ENCODE measurements at regions not wholly inside any gene's neighbourhood (a gene's known extent, or its start where the extent isn't known, plus 50 kb on each side); places are given as distances from the start of the nearest gene placed in this dataset.

DNA sequence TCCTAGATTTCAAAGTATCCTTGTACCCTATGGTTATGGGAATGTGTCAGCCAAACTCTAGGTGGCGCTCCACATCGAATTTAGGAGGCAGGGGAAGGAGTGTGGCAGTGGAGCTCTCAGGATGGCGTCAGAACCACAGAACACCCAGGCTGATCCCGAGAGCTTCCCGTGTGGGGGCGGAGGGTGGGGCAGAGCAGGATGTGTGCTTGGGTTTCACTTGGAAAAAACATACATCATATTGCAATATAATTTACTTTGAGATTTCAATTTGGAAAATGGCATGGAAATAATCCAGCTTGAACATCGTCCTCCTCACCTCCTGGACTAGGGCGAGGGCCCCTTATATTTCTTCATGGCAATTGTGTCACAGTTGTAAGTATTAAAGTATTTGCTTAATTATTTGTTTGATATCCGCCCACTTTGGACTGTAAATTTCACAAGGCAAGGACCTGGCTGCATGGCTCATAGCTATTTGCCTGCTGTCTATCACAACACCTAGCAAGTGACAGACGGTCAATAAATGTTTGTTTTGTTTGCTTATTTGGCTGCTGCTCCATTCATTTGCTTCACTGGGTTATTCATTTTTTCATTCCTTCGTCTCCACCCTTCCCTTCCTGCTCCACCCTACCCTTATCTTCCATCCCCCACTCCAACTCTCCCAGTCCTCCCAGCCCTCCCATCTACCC lies 221.5 kb upstream of the HMGA2 start:
- Mint-ChIP-seq H3K9me3 (no peaks in the 10 kb centered on the region), H3K4me3 (no peak overlapping the region), H3K27me3 (peaks cover 31% of the 10 kb centered on the region), H3K36me3 (ENCODE audit: low read depth) (no peaks in the 10 kb centered on the region), H3K27ac (no peak overlapping the region), H3K4me1 (ENCODE audit: low read depth) (peaks cover 9% of the 10 kb centered on the region)
- DNase-seq = peak; percentile 33

DNA sequence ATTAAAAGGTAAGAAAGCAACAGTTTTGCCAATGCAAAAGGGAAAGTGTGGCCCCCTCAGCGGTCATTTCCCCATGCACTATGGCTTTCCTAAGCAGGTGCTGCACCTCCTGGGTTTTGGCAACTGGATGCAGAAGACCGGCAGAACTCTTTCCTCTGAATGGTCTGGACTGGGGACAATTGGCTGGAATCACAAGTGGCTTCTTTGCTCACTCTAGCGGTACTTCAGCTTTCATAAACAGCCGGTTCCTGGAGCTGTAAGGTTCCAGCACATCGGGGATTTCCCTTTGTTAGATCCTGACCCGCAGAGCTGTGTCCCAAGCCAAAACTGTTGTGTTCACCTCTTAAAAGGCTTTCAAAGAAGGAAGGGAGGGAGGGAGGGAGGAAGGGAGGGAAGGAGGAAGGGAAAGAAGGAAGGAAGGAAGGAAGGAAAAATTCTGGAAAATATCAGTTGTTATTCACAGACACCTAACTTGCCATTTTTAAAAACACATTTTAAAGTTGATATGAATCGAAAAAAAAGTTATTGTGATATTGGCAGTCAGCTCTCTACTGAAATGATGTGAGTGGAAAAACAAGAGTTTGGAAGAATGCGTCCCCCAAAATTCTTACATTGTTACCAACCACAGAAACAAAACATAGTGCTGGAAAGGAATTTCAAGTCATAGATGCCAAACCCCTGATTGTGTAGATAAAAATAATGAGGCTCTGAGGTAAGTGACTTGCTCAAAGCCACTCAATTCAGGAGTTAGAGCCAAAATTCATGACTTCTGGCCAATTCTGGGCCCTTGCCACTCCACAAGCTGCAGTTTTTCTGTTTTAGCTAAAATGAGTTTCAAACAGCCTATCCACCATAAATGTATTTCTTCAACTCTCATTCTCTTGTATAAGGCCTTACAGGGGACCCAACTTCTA lies 220.6 kb upstream of the HMGA2 start:
- no peak for DNase-seq
- no peaks in the 10 kb centered on the region for H3K9me3 Mint-ChIP-seq
- peaks cover 9% of the 10 kb centered on the region for H3K4me1 Mint-ChIP-seq (ENCODE audit: low read depth)
- no peak overlapping the region for H3K4me3 Mint-ChIP-seq
- peaks cover 31% of the 10 kb centered on the region for H3K27me3 Mint-ChIP-seq
- H3K27ac Mint-ChIP-seq = peak overlapping the region; percentile 29
- H3K36me3 Mint-ChIP-seq (ENCODE audit: low read depth) = no peaks in the 10 kb centered on the region

DNA sequence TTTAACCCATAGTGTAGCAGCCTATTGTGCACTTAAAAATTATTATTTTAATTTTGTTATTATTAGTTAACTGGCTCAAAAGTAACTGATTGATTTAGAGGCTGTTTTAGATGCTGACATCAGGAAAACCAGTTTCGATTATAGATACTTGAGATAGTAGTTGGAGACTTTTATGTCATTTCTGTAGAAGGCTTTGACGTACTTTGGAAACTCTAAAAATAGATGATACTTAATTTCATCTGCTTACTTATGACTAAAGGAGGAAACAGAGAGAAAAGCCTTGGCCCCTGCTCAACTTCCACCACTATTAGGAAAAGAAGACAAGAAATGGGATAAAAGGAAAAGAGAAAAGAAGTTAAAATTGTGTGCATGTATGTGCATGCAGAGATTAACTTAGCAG lies 219.3 kb upstream of the HMGA2 start:
- Mint-ChIP-seq H3K36me3 (ENCODE audit: low read depth) (no peaks in the 10 kb centered on the region), H3K27me3 (peaks cover 32% of the 10 kb centered on the region), H3K4me3 (no peak overlapping the region), H3K9me3 (no peaks in the 10 kb centered on the region), H3K27ac (peak overlapping the region; percentile 77), H3K4me1 (ENCODE audit: low read depth) (peaks cover 9% of the 10 kb centered on the region)
- no peak for DNase-seq

DNA sequence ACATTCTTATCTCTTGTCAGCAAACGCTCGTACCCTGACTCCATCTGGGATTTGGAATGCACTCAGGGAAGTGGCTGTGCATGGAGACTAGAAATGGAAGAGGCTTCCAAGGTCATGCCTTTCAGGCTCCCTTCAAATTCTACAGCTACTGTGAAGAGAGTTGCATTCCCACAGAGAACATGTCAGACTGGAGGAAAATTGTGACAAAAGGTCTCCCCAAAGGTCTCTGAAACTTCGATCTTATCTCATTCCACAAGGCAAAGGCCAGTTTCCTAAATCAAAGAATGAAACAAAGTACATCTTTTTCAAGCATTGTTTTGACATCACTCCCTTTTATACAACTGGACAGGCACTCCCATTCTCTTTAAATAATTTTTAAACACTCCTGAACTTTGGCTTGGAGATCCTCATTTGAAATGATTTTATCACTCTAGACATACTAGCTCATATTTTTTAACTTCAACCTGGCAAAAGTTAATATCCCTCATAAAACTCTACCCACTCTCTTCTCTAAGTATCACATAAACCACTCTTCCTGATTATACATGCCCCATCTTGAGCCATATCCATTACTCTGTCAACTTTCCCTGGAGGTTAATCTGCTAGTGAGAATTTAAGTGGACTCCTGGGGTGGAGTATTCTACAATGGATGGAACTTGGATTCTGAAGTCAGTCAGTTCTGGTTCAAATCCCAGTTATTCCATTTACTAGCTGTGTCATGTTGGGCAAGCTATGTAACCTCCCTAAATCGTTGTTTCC lies 218.1 kb upstream of the HMGA2 start:
- DNase-seq = no peak
- Mint-ChIP-seq H3K4me1 (ENCODE audit: low read depth) (peaks cover 9% of the 10 kb centered on the region), H3K27ac (no peak overlapping the region), H3K36me3 (ENCODE audit: low read depth) (no peaks in the 10 kb centered on the region), H3K27me3 (peaks cover 26% of the 10 kb centered on the region), H3K9me3 (no peaks in the 10 kb centered on the region), H3K4me3 (no peak overlapping the region)

DNA sequence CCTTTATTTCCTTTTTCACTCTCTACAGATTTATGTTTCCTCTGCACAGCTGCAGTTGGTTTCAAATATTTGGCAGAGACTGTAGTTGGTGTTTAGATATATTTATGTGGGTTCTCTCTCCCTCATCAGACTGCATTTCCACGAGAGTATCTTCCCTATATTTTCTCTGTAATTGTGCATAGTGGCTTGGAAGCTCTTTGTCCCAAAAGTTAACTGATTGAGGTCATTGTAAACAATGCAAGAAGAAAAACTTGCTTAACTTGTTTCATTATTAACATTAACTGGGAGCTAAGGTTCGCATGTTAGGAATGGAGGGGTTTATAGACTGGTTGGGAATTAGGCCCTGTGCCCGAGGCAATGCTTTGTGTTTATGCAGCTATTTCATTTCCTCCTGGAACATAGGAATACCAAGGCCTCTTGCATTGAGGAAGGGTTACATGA lies 216.9 kb upstream of the HMGA2 start:
- Mint-ChIP-seq H3K27ac (no peak overlapping the region), H3K27me3 (peaks cover 17% of the 10 kb centered on the region), H3K4me3 (no peak overlapping the region), H3K36me3 (ENCODE audit: low read depth) (no peaks in the 10 kb centered on the region), H3K9me3 (no peaks in the 10 kb centered on the region), H3K4me1 (ENCODE audit: low read depth) (peaks cover 8% of the 10 kb centered on the region)
- no peak for DNase-seq

DNA sequence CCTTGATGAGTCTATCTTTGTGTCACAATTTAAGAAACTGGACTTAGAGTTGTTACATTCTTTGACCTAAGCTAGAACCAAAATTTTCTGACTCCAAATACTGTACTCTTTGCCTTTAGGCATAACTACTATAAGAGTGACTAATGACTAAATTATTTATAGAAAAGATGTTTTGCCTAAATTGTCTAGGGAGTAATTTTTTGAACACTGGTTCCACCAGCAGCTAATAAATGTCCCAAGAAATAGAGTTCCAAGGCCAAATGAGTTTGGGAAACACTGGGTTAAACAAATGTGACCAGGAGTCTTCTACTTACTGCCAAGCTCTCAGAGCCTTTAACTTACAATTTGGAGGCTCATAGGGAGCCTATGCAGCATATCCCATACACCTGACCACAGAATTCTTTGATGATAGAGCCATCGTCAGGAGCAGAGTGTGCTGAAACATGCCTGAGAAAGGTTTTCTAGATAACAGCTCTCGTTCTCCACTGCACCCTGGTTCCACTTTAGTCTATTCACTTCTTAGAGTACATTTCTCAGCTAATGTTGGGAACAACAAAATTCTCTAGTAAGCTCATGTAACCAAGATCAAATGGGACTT lies 215.9 kb upstream of the HMGA2 start:
- no peaks in the 10 kb centered on the region for H3K36me3 Mint-ChIP-seq (ENCODE audit: low read depth)
- H3K27me3 Mint-ChIP-seq = peaks cover 19% of the 10 kb centered on the region
- H3K27ac Mint-ChIP-seq = no peak overlapping the region
- H3K9me3 Mint-ChIP-seq = no peaks in the 10 kb centered on the region
- no peak overlapping the region for H3K4me3 Mint-ChIP-seq
- DNase-seq = no peak
- H3K4me1 Mint-ChIP-seq (ENCODE audit: low read depth) = peaks cover 4% of the 10 kb centered on the region

DNA sequence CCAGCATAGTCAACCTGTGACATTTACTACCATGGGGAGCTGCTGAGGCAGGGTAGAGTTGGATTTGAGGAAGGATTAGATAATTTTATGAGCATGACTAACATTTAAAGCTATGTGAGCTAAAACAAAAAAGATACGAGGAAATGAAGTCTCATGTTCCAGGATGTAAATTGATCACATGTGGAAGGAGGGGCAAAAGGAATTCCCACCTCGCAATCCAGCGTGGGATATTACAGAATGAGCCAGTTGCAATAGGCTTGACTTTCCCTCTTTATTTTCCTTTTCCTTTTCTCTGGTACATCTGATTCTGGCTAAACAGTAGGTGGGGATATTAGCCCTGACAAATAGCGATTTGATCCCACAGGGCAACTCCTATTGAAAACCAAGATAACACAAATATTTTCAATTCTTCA lies 214.9 kb upstream of the HMGA2 start:
- Mint-ChIP-seq H3K36me3 (ENCODE audit: low read depth) (no peaks in the 10 kb centered on the region), H3K4me1 (ENCODE audit: low read depth) (peaks cover 4% of the 10 kb centered on the region), H3K27ac (no peak overlapping the region), H3K27me3 (peaks cover 23% of the 10 kb centered on the region), H3K4me3 (no peak overlapping the region), H3K9me3 (no peaks in the 10 kb centered on the region)
- DNase-seq = no peak

DNA sequence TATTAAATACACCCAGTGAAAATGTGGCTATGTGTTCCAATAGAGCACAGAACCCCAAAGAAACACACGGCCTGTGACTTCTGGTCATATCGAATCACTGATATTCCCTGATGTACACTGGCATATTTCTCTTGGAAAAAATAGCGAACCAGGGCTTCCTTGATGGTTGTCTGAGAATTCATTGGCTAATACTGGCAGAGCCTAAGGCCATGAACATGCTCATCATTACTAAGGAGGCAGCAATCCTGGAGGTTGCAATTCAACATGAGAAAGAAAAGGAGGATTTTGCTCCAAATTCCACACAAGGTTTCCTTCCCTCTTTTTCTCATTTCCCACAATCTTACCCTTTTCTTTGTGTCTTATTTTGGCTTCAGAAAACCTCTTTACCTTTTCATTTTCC lies 212.9 kb upstream of the HMGA2 start:
- no peaks in the 10 kb centered on the region for H3K36me3 Mint-ChIP-seq (ENCODE audit: low read depth)
- H3K27me3 Mint-ChIP-seq = peaks cover 28% of the 10 kb centered on the region
- no peak overlapping the region for H3K27ac Mint-ChIP-seq
- H3K4me1 Mint-ChIP-seq (ENCODE audit: low read depth) = no peaks in the 10 kb centered on the region
- H3K9me3 Mint-ChIP-seq = no peaks in the 10 kb centered on the region
- H3K4me3 Mint-ChIP-seq = no peak overlapping the region
- DNase-seq = no peak

DNA sequence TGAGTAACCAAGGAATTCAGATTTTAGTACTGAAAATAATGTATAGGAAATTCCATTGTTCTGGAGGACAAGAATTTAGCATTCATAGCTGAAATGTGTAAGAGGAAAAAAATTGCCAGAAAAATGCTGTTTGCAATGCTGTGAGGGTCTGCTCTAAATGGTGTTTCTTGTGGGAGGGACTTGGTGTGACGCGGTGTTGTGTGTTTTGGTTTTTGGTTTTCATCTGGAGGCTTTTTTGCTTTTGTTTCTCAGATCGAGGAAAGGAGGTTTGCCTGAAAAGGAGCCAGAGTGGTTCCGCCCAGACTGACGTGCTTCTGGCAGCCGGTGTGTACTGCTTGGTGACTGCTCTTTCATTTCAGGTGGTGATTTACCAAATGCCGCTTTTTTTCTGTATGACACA lies 211.8 kb upstream of the HMGA2 start:
- H3K4me3 Mint-ChIP-seq = no peak overlapping the region
- H3K27me3 Mint-ChIP-seq = peaks cover 30% of the 10 kb centered on the region
- no peaks in the 10 kb centered on the region for H3K36me3 Mint-ChIP-seq (ENCODE audit: low read depth)
- no peak overlapping the region for H3K27ac Mint-ChIP-seq
- DNase-seq = no peak
- no peaks in the 10 kb centered on the region for H3K9me3 Mint-ChIP-seq
- H3K4me1 Mint-ChIP-seq (ENCODE audit: low read depth) = no peaks in the 10 kb centered on the region

DNA sequence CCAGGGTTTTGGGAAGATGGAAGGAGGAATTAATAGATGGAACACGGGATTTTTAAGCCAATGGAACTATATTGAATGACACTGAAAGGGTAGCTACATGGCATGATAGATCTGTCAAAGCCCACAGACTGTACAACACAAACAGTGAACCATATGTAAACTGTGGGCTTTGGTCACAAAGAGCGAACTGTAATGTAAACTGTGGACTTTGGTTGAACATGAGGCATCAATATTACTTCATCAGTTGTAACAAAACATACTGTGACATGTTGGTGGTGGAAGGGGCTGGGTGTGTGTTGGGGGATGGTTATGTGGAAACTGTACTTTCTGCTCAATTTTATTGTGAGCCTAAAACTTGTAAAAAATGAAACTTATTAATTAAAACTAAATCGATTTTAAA lies 210.6 kb upstream of the HMGA2 start:
- no peak overlapping the region for H3K4me3 Mint-ChIP-seq
- no peak for DNase-seq
- H3K4me1 Mint-ChIP-seq (ENCODE audit: low read depth) = peaks cover 1% of the 10 kb centered on the region
- H3K27me3 Mint-ChIP-seq = peaks cover 31% of the 10 kb centered on the region
- H3K36me3 Mint-ChIP-seq (ENCODE audit: low read depth) = no peaks in the 10 kb centered on the region
- no peak overlapping the region for H3K27ac Mint-ChIP-seq
- no peaks in the 10 kb centered on the region for H3K9me3 Mint-ChIP-seq

DNA sequence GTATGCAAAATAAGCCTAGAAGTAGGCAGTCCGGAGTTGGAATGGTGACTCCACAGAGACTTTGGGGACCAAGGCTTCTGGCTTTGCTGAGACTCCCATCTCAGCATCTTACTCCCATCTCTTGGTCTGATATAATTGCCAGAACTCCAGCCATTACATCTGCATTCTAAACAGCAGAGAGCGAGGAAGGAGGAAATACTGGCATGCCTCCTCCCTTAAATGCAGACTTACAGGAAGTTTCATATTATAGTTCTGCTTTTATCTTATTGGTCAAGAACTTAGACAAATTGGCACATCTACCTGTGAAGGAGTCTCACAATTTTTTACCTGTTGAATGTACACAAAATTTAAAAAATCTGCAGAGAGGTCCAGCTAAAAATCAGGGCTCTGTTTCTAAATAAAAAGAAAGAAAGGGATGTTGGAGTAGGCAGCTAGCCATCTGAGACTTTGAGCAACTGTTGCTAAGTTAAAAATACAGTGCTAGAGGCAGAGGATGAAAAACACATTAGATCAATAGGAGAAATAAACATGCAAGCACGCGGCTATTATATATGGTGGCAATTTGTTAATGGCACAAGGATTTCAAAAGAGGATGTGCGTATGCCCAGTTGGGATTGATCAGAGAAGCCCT lies 209.9 kb upstream of the HMGA2 start:
- H3K4me3 Mint-ChIP-seq = no peak overlapping the region
- DNase-seq = no peak

DNA sequence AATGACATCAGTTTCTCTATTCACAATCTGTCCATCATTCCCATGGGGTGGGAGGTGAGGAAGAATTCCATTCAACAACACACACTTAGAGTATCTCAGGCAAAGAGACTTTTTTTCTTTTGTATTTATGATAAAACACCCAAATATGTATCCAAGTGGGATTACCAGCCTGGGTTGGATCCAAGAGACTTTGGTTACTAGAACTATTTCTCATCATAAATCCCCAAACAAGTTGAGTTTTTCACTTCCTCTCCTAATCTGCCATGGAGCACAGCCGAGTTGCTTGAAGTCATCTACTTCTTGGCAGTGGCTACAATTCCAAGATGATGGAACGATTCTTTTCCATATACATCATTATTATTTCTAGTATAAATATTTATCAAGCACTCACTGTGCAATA lies 209.2 kb upstream of the HMGA2 start:
- Mint-ChIP-seq H3K27me3 (peaks cover 31% of the 10 kb centered on the region), H3K4me3 (no peak overlapping the region), H3K27ac (no peak overlapping the region), H3K4me1 (ENCODE audit: low read depth) (peaks cover 6% of the 10 kb centered on the region), H3K36me3 (ENCODE audit: low read depth) (no peaks in the 10 kb centered on the region), H3K9me3 (no peaks in the 10 kb centered on the region)
- DNase-seq = no peak

More for the DNA sequence above, 209.9 kb upstream of the HMGA2 start:
- peaks cover 6% of the 10 kb centered on the region for H3K4me1 Mint-ChIP-seq (ENCODE audit: low read depth)
- H3K27me3 Mint-ChIP-seq = peaks cover 32% of the 10 kb centered on the region
- no peak overlapping the region for H3K27ac Mint-ChIP-seq
- no peaks in the 10 kb centered on the region for H3K36me3 Mint-ChIP-seq (ENCODE audit: low read depth)
- no peaks in the 10 kb centered on the region for H3K9me3 Mint-ChIP-seq

DNA sequence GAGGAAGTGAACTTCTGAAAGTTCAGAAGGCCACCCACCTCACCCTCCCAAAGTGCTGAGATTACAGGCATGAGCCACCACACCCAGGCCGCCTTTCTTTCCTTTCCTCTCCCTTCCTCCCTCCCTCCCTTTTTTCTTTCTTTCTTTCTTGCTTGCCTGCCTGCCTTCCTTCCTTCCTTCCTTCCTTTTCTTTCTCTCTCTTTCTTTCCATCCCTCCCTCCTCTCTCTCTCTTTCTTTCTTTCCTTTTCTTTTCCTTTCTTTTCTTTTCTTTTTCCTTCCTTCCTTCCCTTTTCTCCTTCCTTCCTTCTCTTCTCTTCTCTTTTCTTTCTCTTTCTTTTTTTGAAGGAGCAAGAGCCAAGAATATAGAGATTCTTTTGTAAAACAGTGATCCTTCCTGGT lies 208.3 kb upstream of the HMGA2 start:
- Mint-ChIP-seq H3K9me3 (no peaks in the 10 kb centered on the region), H3K27me3 (peaks cover 35% of the 10 kb centered on the region), H3K4me3 (no peak overlapping the region), H3K36me3 (ENCODE audit: low read depth) (no peaks in the 10 kb centered on the region), H3K4me1 (ENCODE audit: low read depth) (peaks cover 6% of the 10 kb centered on the region), H3K27ac (no peak overlapping the region)
- DNase-seq = no peak

DNA sequence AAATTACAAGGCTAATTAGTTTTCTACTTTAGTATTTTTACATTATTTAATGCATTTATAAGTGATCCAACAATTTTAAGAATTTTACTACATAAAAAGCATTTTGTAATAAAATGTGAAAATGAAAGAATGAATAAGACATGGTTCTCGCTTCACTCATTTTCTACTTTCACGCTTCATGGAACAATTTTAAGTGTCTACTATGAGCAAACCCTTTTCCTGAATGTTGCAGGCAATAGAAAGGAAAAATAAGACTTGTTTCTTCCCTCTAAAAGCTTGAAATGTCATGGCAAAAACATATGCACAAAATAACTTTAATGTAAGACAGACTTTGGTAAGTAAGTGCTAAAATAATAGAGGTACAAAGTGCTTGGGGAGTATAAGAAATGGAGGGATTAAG lies 205.7 kb upstream of the HMGA2 start:
- Mint-ChIP-seq H3K27me3 (peaks cover 36% of the 10 kb centered on the region), H3K27ac (peak overlapping the region; percentile 81), H3K36me3 (ENCODE audit: low read depth) (no peaks in the 10 kb centered on the region), H3K9me3 (no peaks in the 10 kb centered on the region), H3K4me3 (no peak overlapping the region), H3K4me1 (ENCODE audit: low read depth) (peaks cover 6% of the 10 kb centered on the region)
- no peak for DNase-seq
